Erythroblast (primary cell): ENCODE measurements at regions not wholly inside any gene's neighbourhood (a gene's known extent, or its start where the extent isn't known, plus 50 kb on each side); places are given as distances from the start of the nearest gene placed in this dataset.

Experiments
- GATA1 ChIP-seq: IDR thresholded peaks from 2 replicates; pipeline ENCODE4 v1.6.1; 2011; ENCODE audit warnings: low read depth, mild to moderate bottlenecking, control low read depth, low read length, moderate library complexity
- POLR2A ChIP-seq: IDR thresholded peaks from 2 replicates; pipeline ENCODE4 v1.6.1; 2011; ENCODE audit warnings: mild to moderate bottlenecking, low read length

DNA sequence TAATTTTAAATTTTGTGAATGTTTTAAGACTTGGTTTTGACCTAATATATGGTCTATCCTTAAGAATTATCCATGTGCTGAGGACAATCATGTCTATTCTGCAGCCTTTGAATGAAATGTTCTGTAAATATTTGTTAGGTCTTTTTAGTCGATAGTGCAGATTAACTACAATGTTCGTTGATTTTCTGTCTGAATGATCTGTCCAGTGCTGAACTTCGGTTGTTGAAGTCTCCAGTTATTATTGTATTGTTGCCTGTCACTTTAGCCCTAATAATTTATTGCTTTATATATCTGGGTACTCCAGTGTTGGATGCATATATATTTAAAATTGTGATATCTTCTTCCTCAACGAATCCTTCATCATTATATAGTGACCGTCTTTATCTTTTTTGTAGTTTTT lies 218.3 kb upstream of the ZC4H2 start:
- no peak for TF ChIP-seq POLR2A
- no peak for TF ChIP-seq GATA1
